SHP77 treated with DMSO at 0.1 percent for 48 hours (cell line): ENCODE measurements at regions not wholly inside any gene's neighbourhood (a gene's known extent, or its start where the extent isn't known, plus 50 kb on each side); places are given as distances from the start of the nearest gene placed in this dataset.
A peak's percentile ranks its signal among the peaks of the same experiment; 100 is the strongest.

Experiments
- DNase-seq: peaks from one replicate; lab custom pipeline; 2025; lab: John Stamatoyannopoulos, UW

GRCh38 chr6:106918115-106918514 is 56.4 kb downstream of the CD24 start:
- peak; percentile 77 for DNase-seq

GRCh38 chr6:106916891-106917290 is 57.6 kb downstream of the CD24 start:
- DNase-seq, result no peak

- DNase-seq, result no peak
Observed at GRCh38 chr6:106913676-106914280, 60.8 kb downstream of the CD24 start.

GRCh38 chr6:106913111-106913510 is 61.4 kb downstream of the CD24 start:
- no peak for DNase-seq

GRCh38 chr6:106912091-106912490 is 62.4 kb downstream of the CD24 start:
- no peak for DNase-seq

GRCh38 chr6:106910999-106911949 is 63.3 kb downstream of the CD24 start:
- DNase-seq, result peak; percentile 46

GRCh38 chr6:106908386-106908840 is 66.1 kb downstream of the CD24 start:
- DNase-seq, result no peak

GRCh38 chr6:106907754-106908153 is 66.8 kb downstream of the CD24 start:
- DNase-seq, result no peak

GRCh38 chr6:106906232-106906631 is 68.3 kb downstream of the CD24 start:
- DNase-seq, result no peak

- DNase-seq, result no peak
Observed at GRCh38 chr6:106903299-106903698, 71.2 kb downstream of the CD24 start.

GRCh38 chr6:106901062-106901461 is 73.5 kb downstream of the CD24 start:
- DNase-seq, result no peak

- DNase-seq, result no peak
Observed at GRCh38 chr6:106899697-106900096, 74.8 kb downstream of the CD24 start.

- DNase-seq, result no peak
Observed at GRCh38 chr6:106897580-106897979, 76.9 kb downstream of the CD24 start.

GRCh38 chr6:106895703-106896040 is 78.9 kb downstream of the CD24 start:
- DNase-seq, result no peak

GRCh38 chr6:106894978-106895702 is 79.4 kb downstream of the CD24 start:
- no peak for DNase-seq

- no peak for DNase-seq
Observed at GRCh38 chr6:106892186-106892585, 82.3 kb downstream of the CD24 start.

- no peak for DNase-seq
Observed at GRCh38 chr6:106890447-106890846, 84.1 kb downstream of the CD24 start.

- no peak for DNase-seq
Observed at GRCh38 chr6:106889692-106890091, 84.8 kb downstream of the CD24 start.

- DNase-seq, result peak; percentile 62
Observed at GRCh38 chr6:106886922-106887797, 87.4 kb downstream of the CD24 start.

GRCh38 chr6:106886081-106886843 is 88.3 kb downstream of the CD24 start:
- no peak for DNase-seq

GRCh38 chr6:106885679-106886078 is 88.8 kb downstream of the CD24 start:
- DNase-seq, result peak; percentile 9
